Heart left ventricle (tissue), 16 donors: ENCODE measurements at regions not wholly inside any gene's neighbourhood (a gene's known extent, or its start where the extent isn't known, plus 50 kb on each side); places are given as distances from the start of the nearest gene placed in this dataset.
A peak's percentile ranks its signal among the peaks of the same experiment; 100 is the strongest.

Experiments used
- ATAC-seq, 4 donors: fragments of 200-7000 bp; cut with Tn5 transposase; one replicate each; pipeline ENCODE4 v1.9.1; 2020 to 2022; ENCODE audit warnings: moderate library complexity in 4 of 4, mild to moderate bottlenecking in 3 of 4, moderate number of reproducible peaks in 1 of 4
- DNase-seq, 5 donors: peaks; one replicate each; pipeline ENCODE4 v3.0.0-alpha.2; 2020
- H3K27ac ChIP-seq, 12 donors: fragments of 200-600 bp; sonication (generic) in 4 of 12; one replicate each; pipeline versions ENCODE4 v1.5.0 to v1.8.0; 2016 to 2022; ENCODE audit warnings: mild to moderate bottlenecking in 2 of 12
- H3K27me3 ChIP-seq, 9 donors: fragments of 200-600 bp; sonication (generic) in 2 of 9; one replicate each; pipeline versions ENCODE4 v1.5.1 to v1.8.0; 2016 to 2022; ENCODE audit warnings: mild to moderate bottlenecking in 3 of 9
- H3K36me3 ChIP-seq, 9 donors: fragments of 200-600 bp; sonication (generic) in 2 of 9; one replicate each; pipeline versions ENCODE4 v1.5.0 to v1.8.0; 2018 to 2022; ENCODE audit warnings: mild to moderate bottlenecking in 2 of 9
- H3K4me1 ChIP-seq, 12 donors: fragments of 200-600 bp; sonication (generic) in 4 of 12; one replicate each; pipeline versions ENCODE4 v1.5.0 to v1.8.0; 2016 to 2022; ENCODE audit warnings: mild to moderate bottlenecking in 3 of 12
- H3K4me3 ChIP-seq, 12 donors: fragments of 200-600 bp; sonication (generic) in 4 of 12; one replicate each; pipeline versions ENCODE4 v1.5.0 to v1.8.0; 2017 to 2022; ENCODE audit warnings: mild to moderate bottlenecking in 9 of 12, moderate library complexity in 4 of 12
- H3K9me3 ChIP-seq, 12 donors: fragments of 200-600 bp; sonication (generic) in 4 of 12; one replicate each; pipeline versions ENCODE4 v1.5.0 to v1.8.0; 2016 to 2022; ENCODE audit warnings: mild to moderate bottlenecking in 1 of 12
- CTCF ChIP-seq, 12 donors: fragments of 200-600 bp; sonication (generic) in 4 of 12; IDR thresholded peaks; one replicate each; pipeline versions ENCODE4 v1.5.0 to v1.8.0; 2018 to 2022; ENCODE audit warnings: antibody characterized with exemption in 12 of 12, mild to moderate bottlenecking in 5 of 12
- POLR2A ChIP-seq, 2 donors: fragments of 450-650 bp; IDR thresholded peaks; one replicate each; pipeline ENCODE4 v1.6.1; 2017; ENCODE audit warnings: antibody characterized with exemption in 2 of 2, mild to moderate bottlenecking in 2 of 2, moderate library complexity in 2 of 2
- WGBS, 4 donors: extraction: QIAGEN DNeasy Blood & Tissue Kit in 2 of 4; methylation state at CpG; one replicate each; pipeline versions ENCODE4 v1.1.5 to v1.1.7; 2013 to 2018; 5-methylcytosine and 5-hydroxymethylcytosine counted together
- intact Hi-C, 10 donors: fragments of 100-400 bp; cut with DNase I; formaldehyde crosslinking; loops; one replicate each; pipeline versions ENCODE4 v1.11.1 to v1.14.2; 2022
- donor health status: ischemic (EF 13 %, LVEDD 7.1; RV severe dilation, severe dysfunction).
- donor health status: healthy with polysubstance abuse.
- donor health status: DM: no; HTN: yes; CAD: no.
- donor health status: DM: no; HTN: no; CAD: no.
- donor health status: ischemic (EF 25% LVEDD 6.9; RV normal size, moderate dysfunction).
- donor health status: ischemic (EF 25% LVEDD 5.7; RV mildly dilated, moderate dysfunction).
- donor health status: healthy.
- donor health status: DM: yes; HTN: yes; CAD: no.
- donor health status: ischemic (EF 35%, LVEDD 5.7; RV mildly dilated, moderate dysfunction).
- donor health status: nonischemic (EF 11% LVEDD 7.7; RV severe dilation, severe dysfunction).
- donor health status: DM: yes; HTN: yes; CAD: no.
- donor health status: PGD.
- donor health status: ischemic (EF 29% LVEDD 5.4; RV normal size, mild dysfunction).
- donor health status: nonischemic (EF 23%, LVEDD 6.1; RV moderate dilation, normal function).

GRCh38 chr1:239644604-239645003 is 258.2 kb downstream of the CHRM3 start:
- Histone ChIP-seq H3K27me3 (no peaks in the 10 kb centered on the region), H3K27ac (no peak overlapping the region), H3K36me3 (no peaks in the 10 kb centered on the region), H3K4me1 (no peaks in the 10 kb centered on the region), H3K9me3 (no peaks in the 10 kb centered on the region), H3K4me3 (no peak overlapping the region)
- DNase-seq, result no peak
- WGBS, 4 donors, result 84 to 94% (median 88%) methylated on average over 3 of the region's 3 CpGs
- no peak for TF ChIP-seq POLR2A (IDR thresholded peaks at IDR 0.05)
- TF ChIP-seq CTCF (IDR thresholded peaks at IDR 0.05), result no peak
- intact Hi-C loops, result no loop called here
- no peak for ATAC-seq

- WGBS, 4 donors, result 86 to 92% (median 91%) methylated on average over 3 of the region's 3 CpGs
- Histone ChIP-seq H3K27ac (no peak overlapping the region), H3K9me3 (no peaks in the 10 kb centered on the region), H3K4me1 (no peaks in the 10 kb centered on the region), H3K4me3 (no peak overlapping the region), H3K36me3 (no peaks in the 10 kb centered on the region), H3K27me3 (no peaks in the 10 kb centered on the region)
- ATAC-seq, result no peak
- intact Hi-C loops, result no loop called here
- TF ChIP-seq POLR2A (IDR thresholded peaks at IDR 0.05) (no peak), CTCF (IDR thresholded peaks at IDR 0.05) (no peak)
- no peak for DNase-seq
Observed at GRCh38 chr1:239647045-239647444, 260.7 kb downstream of the CHRM3 start.

- WGBS, 4 donors, result 80 to 86% (median 83%) methylated on average over 2 of the region's 2 CpGs
- Histone ChIP-seq H3K9me3 (no peaks in the 10 kb centered on the region), H3K27ac (no peak overlapping the region), H3K4me1 (no peaks in the 10 kb centered on the region), H3K4me3 (no peak overlapping the region), H3K36me3 (no peaks in the 10 kb centered on the region), H3K27me3 (no peaks in the 10 kb centered on the region)
- ATAC-seq, result no peak
- intact Hi-C loops, result no loop called here
- DNase-seq, result no peak
- no peak for TF ChIP-seq POLR2A (IDR thresholded peaks at IDR 0.05)
- TF ChIP-seq CTCF (IDR thresholded peaks at IDR 0.05), result no peak
Observed at GRCh38 chr1:239647964-239648632, 261.7 kb downstream of the CHRM3 start.

- no peak for DNase-seq
- H3K27me3 ChIP-seq, result no peaks in the 10 kb centered on the region
- peak overlapping the region in 1 of 12 donors; percentile 25 for H3K27ac ChIP-seq
- H3K9me3 ChIP-seq, result peaks cover 0 to 5% (median 0%) of the 10 kb centered on the region in 12 donors
- intact Hi-C loops, result no loop called here
- H3K36me3 ChIP-seq, result no peaks in the 10 kb centered on the region
- no peaks in the 10 kb centered on the region for H3K4me1 ChIP-seq
- 34 to 64% (median 51%) methylated on average over 2 of the region's 2 CpGs for WGBS, 4 donors
- no peak overlapping the region for H3K4me3 ChIP-seq
- ATAC-seq, result peak in 1 of 4 donors; percentile 52
- no peak for TF ChIP-seq POLR2A (IDR thresholded peaks at IDR 0.05)
- TF ChIP-seq CTCF (IDR thresholded peaks at IDR 0.05), result no peak
Observed at GRCh38 chr1:239655023-239655422, 268.7 kb downstream of the CHRM3 start.
